Fibroblast of lung (primary cell): ENCODE measurements at regions not wholly inside any gene's neighbourhood (a gene's known extent, or its start where the extent isn't known, plus 50 kb on each side); places are given as distances from the start of the nearest gene placed in this dataset.

ENCODE experiments used
- CTCF ChIP-seq, 2 donors: IDR thresholded peaks in 1 of 2; conservative IDR thresholded peaks in 1 of 2; 1 replicate in 1 of 2; 2 replicates in 1 of 2; pipeline ENCODE4 v1.5.1; 2011 to 2012; ENCODE audit warnings: low read length in 2 of 2, control low read depth in 1 of 2, inconsistent platforms in 1 of 2, low read depth in 1 of 2, mild to moderate bottlenecking in 1 of 2
- EZH2 ChIP-seq: IDR thresholded peaks from 2 replicates; pipeline ENCODE4 v1.5.1; 2012; ENCODE audit warnings: low read length, control low read depth, mild to moderate bottlenecking; ENCODE audit errors: missing control alignments

DNA sequence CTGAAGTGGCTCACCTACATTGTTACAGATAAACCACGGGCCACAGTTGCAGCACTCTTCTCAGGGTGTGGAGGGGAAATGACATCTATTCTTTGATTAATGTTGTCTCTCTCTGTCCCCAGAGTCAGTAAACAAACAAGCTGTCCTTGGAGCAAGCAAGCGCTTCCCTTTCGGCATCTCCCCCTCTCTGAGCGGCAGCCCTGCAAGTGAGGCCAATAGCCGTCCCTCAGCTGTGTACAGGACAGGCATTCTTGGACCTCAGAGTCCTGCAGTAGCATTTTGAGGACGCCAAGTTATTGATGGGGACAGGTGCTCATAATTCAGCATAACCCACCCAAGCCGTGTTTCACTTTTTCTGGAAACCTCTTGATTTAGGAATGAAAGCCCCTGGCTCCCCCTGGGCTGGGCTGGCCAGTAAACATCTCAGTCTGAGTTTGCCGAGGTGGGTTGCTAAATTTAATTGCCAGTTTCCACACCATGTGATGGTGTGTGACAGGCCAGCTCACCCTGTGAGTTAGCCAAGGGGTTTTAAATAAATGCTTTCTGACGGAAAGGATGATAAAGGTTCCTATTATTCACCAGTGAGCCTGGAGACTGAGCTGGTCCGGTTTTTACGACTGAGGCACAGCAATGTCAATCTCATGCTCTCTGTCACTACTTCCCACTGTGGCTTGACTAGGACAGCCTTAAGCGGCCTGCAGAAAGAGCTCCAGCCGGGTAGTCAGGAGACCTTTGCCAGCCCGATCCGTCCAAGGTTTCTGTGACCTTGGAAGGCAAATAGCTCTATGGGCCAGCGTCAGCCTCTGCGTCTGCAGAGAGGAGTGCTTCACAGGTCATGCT is 214.8 kb upstream of the RREB1 start:
- TF ChIP-seq CTCF (conservative IDR thresholded peaks at IDR 0.05 in 1 of 2, IDR thresholded peaks at IDR 0.05 in 1 of 2; ENCODE audit: low read depth in 1 of 2, low read length in 2 of 2) (no peak), EZH2 (no peak)
